MCF 10A (cell line): ENCODE measurements at regions not wholly inside any gene's neighbourhood (a gene's known extent, or its start where the extent isn't known, plus 50 kb on each side); places are given as distances from the start of the nearest gene placed in this dataset.

Experiments used
- BruUV-seq: library from RNA; stranded (reverse); fragments of 400-500 nt; replicated peaks from 2 replicates; lab custom pipeline; 2021; lab: Mats Ljungman, UMichigan
- CTCF ChIA-PET: fragments of 300-600 bp; sonication (Branson Sonifier 250); formaldehyde crosslinking; extraction: SDS; loops from one replicate; lab custom pipeline; 2021; ENCODE audit warnings: antibody characterized with exemption, inconsistent platforms; lab: Yijun Ruan, JAX
- POLR2A ChIA-PET: fragments of 300-600, 350-650 bp; sonication (Branson Sonifier 250); formaldehyde crosslinking; extraction: SDS; loops from one replicate; lab custom pipeline; 2020; ENCODE audit warnings: antibody characterized with exemption, inconsistent platforms; lab: Yijun Ruan, JAX
- DNase-seq: peaks from one replicate; pipeline ENCODE4 v3.0.0-alpha.2; 2018; ENCODE audit not compliant: unreplicated experiment
- H3K27ac Mint-ChIP-seq: one replicate; pipeline ENCODE4 v1.8.0; 2022; ENCODE audit warnings: mild to moderate bottlenecking, low read depth, mixed read lengths; ENCODE audit not compliant: unreplicated experiment
- H3K27me3 Mint-ChIP-seq: one replicate; pipeline ENCODE4 v1.8.0; 2022; ENCODE audit warnings: mixed read lengths; ENCODE audit not compliant: insufficient read depth, unreplicated experiment
- H3K36me3 Mint-ChIP-seq: one replicate; pipeline ENCODE4 v1.8.0; 2022; ENCODE audit warnings: mild to moderate bottlenecking, moderate library complexity, mixed read lengths; ENCODE audit not compliant: insufficient read depth, unreplicated experiment
- H3K4me1 Mint-ChIP-seq: one replicate; pipeline ENCODE4 v1.8.0; 2022; ENCODE audit warnings: mixed read lengths; ENCODE audit not compliant: insufficient read depth, unreplicated experiment
- H3K4me3 Mint-ChIP-seq: one replicate; pipeline ENCODE4 v1.8.0; 2022; ENCODE audit warnings: mild to moderate bottlenecking, moderate library complexity, mixed read lengths; ENCODE audit not compliant: unreplicated experiment
- H3K9me3 Mint-ChIP-seq: one replicate; pipeline ENCODE4 v1.8.0; 2022; ENCODE audit warnings: mixed read lengths; ENCODE audit not compliant: unreplicated experiment
- intact Hi-C: fragments of 100-400 bp; cut with micrococcal nuclease; formaldehyde crosslinking; loops from 2 replicates; pipeline ENCODE4 v1.14.1; 2022
- TF ChIP-seq, protein P1 (sequence below): fragments of 200-600 bp; IDR thresholded peaks from one replicate; pipeline ENCODE4 v1.8.0; 2022; ENCODE audit warnings: antibody characterized with exemption, mild to moderate bottlenecking; ENCODE audit not compliant: unreplicated experiment

DNA sequence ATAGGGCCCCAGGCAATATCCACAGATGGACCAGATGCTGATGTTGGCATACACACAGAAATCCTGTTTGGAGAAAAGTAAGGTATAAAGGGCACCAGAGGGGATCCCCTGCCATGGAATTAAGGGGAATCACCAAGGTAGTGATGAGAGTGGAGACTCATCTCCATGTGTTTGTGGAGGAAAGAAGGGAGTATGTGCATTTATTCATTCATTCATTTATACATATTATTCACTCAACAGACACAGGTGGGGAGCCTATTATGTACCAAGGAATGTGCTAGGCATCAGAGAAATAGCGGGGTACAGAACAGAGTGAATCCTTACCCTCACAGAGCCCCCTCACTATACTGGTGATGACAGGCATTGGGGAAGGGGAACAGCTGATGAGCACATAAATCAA, 116.8 kb upstream of the IL12B start:
- Mint-ChIP-seq H3K4me1 (peaks cover 34% of the 10 kb centered on the region), H3K9me3 (no peaks in the 10 kb centered on the region), H3K36me3 (no peaks in the 10 kb centered on the region), H3K27ac (no peak overlapping the region), H3K4me3 (no peak overlapping the region), H3K27me3 (no peaks in the 10 kb centered on the region)
- no peak for DNase-seq
- POLR2A ChIA-PET = no interaction called here
- no TSS peak for BruUV-seq
- intact Hi-C loops = no loop called here
- CTCF ChIA-PET = interaction anchor here (0.7 to 14.0 kb wide), 6 partner anchors 159 to 1281 kb away, joined by 3 to 304 read pairs (median 6); no protein-coding TSS in a partner anchor
- TF ChIP-seq, protein P1, sequence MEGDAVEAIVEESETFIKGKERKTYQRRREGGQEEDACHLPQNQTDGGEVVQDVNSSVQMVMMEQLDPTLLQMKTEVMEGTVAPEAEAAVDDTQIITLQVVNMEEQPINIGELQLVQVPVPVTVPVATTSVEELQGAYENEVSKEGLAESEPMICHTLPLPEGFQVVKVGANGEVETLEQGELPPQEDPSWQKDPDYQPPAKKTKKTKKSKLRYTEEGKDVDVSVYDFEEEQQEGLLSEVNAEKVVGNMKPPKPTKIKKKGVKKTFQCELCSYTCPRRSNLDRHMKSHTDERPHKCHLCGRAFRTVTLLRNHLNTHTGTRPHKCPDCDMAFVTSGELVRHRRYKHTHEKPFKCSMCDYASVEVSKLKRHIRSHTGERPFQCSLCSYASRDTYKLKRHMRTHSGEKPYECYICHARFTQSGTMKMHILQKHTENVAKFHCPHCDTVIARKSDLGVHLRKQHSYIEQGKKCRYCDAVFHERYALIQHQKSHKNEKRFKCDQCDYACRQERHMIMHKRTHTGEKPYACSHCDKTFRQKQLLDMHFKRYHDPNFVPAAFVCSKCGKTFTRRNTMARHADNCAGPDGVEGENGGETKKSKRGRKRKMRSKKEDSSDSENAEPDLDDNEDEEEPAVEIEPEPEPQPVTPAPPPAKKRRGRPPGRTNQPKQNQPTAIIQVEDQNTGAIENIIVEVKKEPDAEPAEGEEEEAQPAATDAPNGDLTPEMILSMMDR = no peak

DNA sequence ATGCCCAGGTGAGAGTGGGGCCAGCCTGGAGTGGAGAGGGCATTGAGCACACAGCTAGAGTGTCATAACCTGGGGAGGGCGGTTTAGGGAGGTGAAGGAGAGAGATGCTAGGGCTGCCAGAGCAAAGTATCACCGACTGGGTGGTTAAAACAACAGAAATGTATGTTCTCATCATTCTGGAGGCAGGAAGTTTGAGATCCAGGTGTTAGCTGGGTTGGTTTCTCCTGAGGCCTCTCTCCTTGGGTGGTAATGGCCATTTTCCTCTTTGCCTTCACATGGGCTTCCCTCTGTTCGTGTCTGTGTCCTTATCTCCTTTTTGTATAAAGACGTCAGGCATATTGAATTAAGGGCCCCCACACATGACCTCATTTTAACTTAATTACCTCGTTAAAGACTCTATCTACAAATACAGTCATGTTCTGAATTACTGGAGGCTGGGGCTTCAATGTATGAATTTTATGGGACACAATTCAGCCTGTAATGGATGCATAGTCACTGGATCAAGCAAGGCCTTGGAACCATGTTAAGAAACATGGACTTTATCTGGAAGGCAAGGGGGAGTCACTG, 118.6 kb upstream of the IL12B start:
- H3K4me3 Mint-ChIP-seq = no peak overlapping the region
- BruUV-seq = no TSS peak
- POLR2A ChIA-PET = interaction anchor here (1.4 kb wide), 1 partner anchor 507 kb away, joined by 3 read pairs; no protein-coding TSS in a partner anchor

GRCh38 chr5:159449925-159450324, 119.6 kb upstream of the IL12B start:
- intact Hi-C loops = loop anchor here (10.0 kb wide), 1 partner anchor 325 kb away; no protein-coding TSS in a partner anchor
- no peaks in the 10 kb centered on the region for H3K27me3 Mint-ChIP-seq
- TF ChIP-seq, protein P1 = no peak
- no peak overlapping the region for H3K4me3 Mint-ChIP-seq
- POLR2A ChIA-PET = interaction anchor here (0.6 to 2.0 kb wide), 6 partner anchors 32 to 532 kb away, joined by 3 to 7 read pairs (median 3); no protein-coding TSS in a partner anchor
- CTCF ChIA-PET = interaction anchor here (0.6 to 14.0 kb wide), 12 partner anchors 8 to 538 kb away, joined by 3 to 304 read pairs (median 4); no protein-coding TSS in a partner anchor
- no peaks in the 10 kb centered on the region for H3K36me3 Mint-ChIP-seq
- H3K4me1 Mint-ChIP-seq = peaks cover 29% of the 10 kb centered on the region
- H3K27ac Mint-ChIP-seq = peak overlapping the region; percentile 16
- BruUV-seq = no TSS peak
- no peaks in the 10 kb centered on the region for H3K9me3 Mint-ChIP-seq
- peak; percentile 60 for DNase-seq

More for the DNA sequence above, 118.6 kb upstream of the IL12B start:
- H3K27ac Mint-ChIP-seq = no peak overlapping the region
- peaks cover 34% of the 10 kb centered on the region for H3K4me1 Mint-ChIP-seq
- H3K27me3 Mint-ChIP-seq = no peaks in the 10 kb centered on the region
- no peak for DNase-seq
- H3K9me3 Mint-ChIP-seq = no peaks in the 10 kb centered on the region
- intact Hi-C loops = no loop called here
- no peaks in the 10 kb centered on the region for H3K36me3 Mint-ChIP-seq
- CTCF ChIA-PET = interaction anchor here (0.5 to 14.0 kb wide), 11 partner anchors 7 to 539 kb away, joined by 3 to 304 read pairs (median 4); no protein-coding TSS in a partner anchor
- TF ChIP-seq, protein P1 = no peak

- TF ChIP-seq, protein P1 = no peak
- H3K4me1 Mint-ChIP-seq = peaks cover 29% of the 10 kb centered on the region
- H3K4me3 Mint-ChIP-seq = no peak overlapping the region
- ChIA-PET CTCF (interaction anchor here (0.7 to 14.0 kb wide), 15 partner anchors 8 to 941 kb away, joined by 3 to 304 read pairs (median 5); no protein-coding TSS in a partner anchor), POLR2A (interaction anchor here (0.6 to 2.0 kb wide), 8 partner anchors 9 to 532 kb away, joined by 3 to 7 read pairs (median 4); no protein-coding TSS in a partner anchor)
- no peak for DNase-seq
- H3K9me3 Mint-ChIP-seq = no peaks in the 10 kb centered on the region
- H3K27me3 Mint-ChIP-seq = no peaks in the 10 kb centered on the region
- peak overlapping the region; percentile 16 for H3K27ac Mint-ChIP-seq
- no peaks in the 10 kb centered on the region for H3K36me3 Mint-ChIP-seq
- intact Hi-C loops = loop anchor here (10.0 kb wide), 1 partner anchor 324 kb away; no protein-coding TSS in a partner anchor
- no TSS peak for BruUV-seq
These were observed 120.1 kb upstream of the IL12B start for GRCh38 chr5:159450417-159450816.
